DND-41 (cell line): ENCODE measurements at regions not wholly inside any gene's neighbourhood (a gene's known extent, or its start where the extent isn't known, plus 50 kb on each side); places are given as distances from the start of the nearest gene placed in this dataset.

Source experiments
- CTCF ChIP-seq: IDR thresholded peaks from 2 replicates; pipeline ENCODE4 v1.5.1; 2012; ENCODE audit warnings: borderline replicate concordance, low read length, moderate library complexity, mild to moderate bottlenecking; ENCODE audit not compliant: poor library complexity, severe bottlenecking; ENCODE audit errors: extremely low read depth
- EZH2 ChIP-seq: IDR thresholded peaks from 3 replicates; pipeline ENCODE4 v1.6.1; 2012; ENCODE audit warnings: borderline replicate concordance, low read depth, mild to moderate bottlenecking, moderate library complexity, low read length, inconsistent platforms; ENCODE audit not compliant: severe bottlenecking

DNA sequence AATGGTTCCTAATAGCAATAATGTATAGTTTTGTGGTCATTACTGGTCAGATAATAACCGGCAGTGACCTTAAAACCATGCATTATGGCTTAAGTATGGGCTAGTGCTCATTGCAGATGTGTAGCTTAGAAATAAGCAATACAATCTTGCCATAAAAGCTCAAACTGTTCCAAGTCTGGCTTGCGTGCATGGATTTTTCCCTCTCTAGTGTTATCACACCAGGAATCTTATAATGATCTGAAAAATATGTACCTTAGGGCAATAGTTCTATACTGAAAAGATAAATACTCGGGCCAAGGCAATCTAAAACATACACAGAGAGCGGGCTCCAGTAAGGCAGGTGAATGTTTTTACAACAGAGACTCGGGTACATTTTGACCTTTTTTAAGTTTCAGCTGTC, 157.8 kb downstream of the DHX15 start:
- TF ChIP-seq EZH2 (no peak), CTCF (no peak)
